ENCODE measurements at regions not wholly inside any gene's neighbourhood (a gene's known extent, or its start where the extent isn't known, plus 50 kb on each side); places are given as distances from the start of the nearest gene placed in this dataset.

DNA sequence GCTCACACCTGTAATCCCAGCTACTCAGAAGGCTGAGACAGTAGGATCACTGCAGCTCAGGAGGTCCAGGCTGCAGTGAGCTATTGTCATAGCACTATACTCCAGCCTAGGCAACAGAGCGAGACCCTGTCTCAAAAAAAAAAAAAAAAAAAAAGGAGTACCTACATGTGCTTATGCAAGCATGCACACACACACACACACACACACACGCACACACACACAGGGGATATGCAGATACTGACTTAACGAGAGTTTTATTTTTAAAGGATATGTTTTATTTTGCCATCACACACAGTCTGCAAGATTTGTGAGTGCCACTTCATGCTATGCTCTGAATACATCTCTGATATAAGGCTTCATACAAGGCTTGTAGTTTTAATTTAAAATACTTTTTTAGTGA is 479.3 kb downstream of the NEBL start:
- no peak for TF ChIP-seq KDM5A (IDR thresholded peaks at IDR 0.05)
- no peak for TF ChIP-seq FOSL2 (IDR thresholded peaks at IDR 0.05)
- TF ChIP-seq FOSL2 (CRISPR knock-in tag; IDR thresholded peaks at IDR 0.05), result no peak

Data from A549 (cell line).